ENCODE measurements at regions not wholly inside any gene's neighbourhood (a gene's known extent, or its start where the extent isn't known, plus 50 kb on each side); places are given as distances from the start of the nearest gene placed in this dataset.

DNA sequence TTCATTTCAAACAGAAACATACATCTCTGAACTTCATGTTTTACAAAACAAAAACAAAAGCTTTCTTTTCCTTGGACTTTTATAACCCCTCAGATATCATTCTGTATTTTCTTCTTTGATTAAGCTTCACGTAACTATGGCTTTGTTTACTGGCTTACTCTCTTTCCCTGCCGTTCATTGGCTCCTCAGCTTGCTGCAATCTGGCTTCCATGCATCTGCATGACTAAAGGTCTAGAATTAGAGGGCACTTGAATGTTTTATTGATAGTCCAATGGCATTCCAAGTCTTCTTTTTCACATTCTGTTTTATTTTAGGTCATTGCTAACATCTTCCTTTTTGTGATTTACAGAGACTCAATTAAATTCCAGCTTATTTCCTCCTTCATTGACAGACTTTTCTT, 487.6 kb downstream of the GRXCR1 start:
- TF ChIP-seq, protein P1, sequence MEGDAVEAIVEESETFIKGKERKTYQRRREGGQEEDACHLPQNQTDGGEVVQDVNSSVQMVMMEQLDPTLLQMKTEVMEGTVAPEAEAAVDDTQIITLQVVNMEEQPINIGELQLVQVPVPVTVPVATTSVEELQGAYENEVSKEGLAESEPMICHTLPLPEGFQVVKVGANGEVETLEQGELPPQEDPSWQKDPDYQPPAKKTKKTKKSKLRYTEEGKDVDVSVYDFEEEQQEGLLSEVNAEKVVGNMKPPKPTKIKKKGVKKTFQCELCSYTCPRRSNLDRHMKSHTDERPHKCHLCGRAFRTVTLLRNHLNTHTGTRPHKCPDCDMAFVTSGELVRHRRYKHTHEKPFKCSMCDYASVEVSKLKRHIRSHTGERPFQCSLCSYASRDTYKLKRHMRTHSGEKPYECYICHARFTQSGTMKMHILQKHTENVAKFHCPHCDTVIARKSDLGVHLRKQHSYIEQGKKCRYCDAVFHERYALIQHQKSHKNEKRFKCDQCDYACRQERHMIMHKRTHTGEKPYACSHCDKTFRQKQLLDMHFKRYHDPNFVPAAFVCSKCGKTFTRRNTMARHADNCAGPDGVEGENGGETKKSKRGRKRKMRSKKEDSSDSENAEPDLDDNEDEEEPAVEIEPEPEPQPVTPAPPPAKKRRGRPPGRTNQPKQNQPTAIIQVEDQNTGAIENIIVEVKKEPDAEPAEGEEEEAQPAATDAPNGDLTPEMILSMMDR (IDR thresholded peaks at IDR 0.05; ENCODE audit: poor library complexity), result no peak
- no peak for TF ChIP-seq EZH2 (IDR thresholded peaks at IDR 0.05; ENCODE audit: borderline replicate concordance)
- no peak for TF ChIP-seq EZH2phosphoT487 (IDR thresholded peaks at IDR 0.05; ENCODE audit: low read depth, severe bottlenecking, unreplicated experiment)
